ENCODE measurements at regions not wholly inside any gene's neighbourhood (a gene's known extent, or its start where the extent isn't known, plus 50 kb on each side); places are given as distances from the start of the nearest gene placed in this dataset.

- no peaks in the 10 kb centered on the region for H3K4me1 ChIP-seq
- 64% methylated on average over 6 of the region's 6 CpGs; no CpG with 5 or more reads in 1 of the 2 donors for WGBS, 2 donors (ENCODE audit: low coverage in 1 of 2)
- intact Hi-C loops (cut with DNase I; ENCODE audit: low total_unique reads) (no loop called here), in situ Hi-C loops (cut with MboI; ENCODE audit: low pct_ligation_motif_present in 1 of 4, low pct_unique_long_range_greater_than_20kb in 1 of 4, low sequenced_read_pairs in 3 of 4) (no loop called here)
- H3K4me3 ChIP-seq = no peak overlapping the region
- no peak for DNase-seq
- peaks cover 12% of the 10 kb centered on the region for H3K27me3 ChIP-seq
- no peak for TF ChIP-seq POLR2A (IDR thresholded peaks at IDR 0.05)
- TF ChIP-seq POLR2AphosphoS5 (IDR thresholded peaks at IDR 0.05) = no peak
- no peak for TF ChIP-seq EP300 (IDR thresholded peaks at IDR 0.05; ENCODE audit: low read depth)
- TF ChIP-seq CTCF (IDR thresholded peaks at IDR 0.05) = no peak
- H3K36me3 ChIP-seq = no peaks in the 10 kb centered on the region
- H3K9me3 ChIP-seq = no peaks in the 10 kb centered on the region
- no peak overlapping the region for H3K27ac ChIP-seq
Measured at GRCh38 chr1:5617179-5617520, 375.1 kb downstream of the NPHP4 start.

- DNase-seq = no peak
- TF ChIP-seq POLR2AphosphoS5 (IDR thresholded peaks at IDR 0.05) (no peak), EP300 (IDR thresholded peaks at IDR 0.05; ENCODE audit: low read depth) (no peak), CTCF (IDR thresholded peaks at IDR 0.05) (no peak), POLR2A (IDR thresholded peaks at IDR 0.05) (no peak)
- 74 to 84% methylated on average over 6 to 22 of the region's 22 CpGs for WGBS, 2 donors (ENCODE audit: low coverage in 1 of 2)
- in situ Hi-C loops (cut with MboI; ENCODE audit: low pct_ligation_motif_present in 1 of 4, low pct_unique_long_range_greater_than_20kb in 1 of 4, low sequenced_read_pairs in 3 of 4) (no loop called here), intact Hi-C loops (cut with DNase I; ENCODE audit: low total_unique reads) (no loop called here)
- Histone ChIP-seq H3K27me3 (peaks cover 7% of the 10 kb centered on the region), H3K27ac (no peak overlapping the region), H3K4me1 (no peaks in the 10 kb centered on the region), H3K4me3 (no peak overlapping the region), H3K36me3 (no peaks in the 10 kb centered on the region), H3K9me3 (no peaks in the 10 kb centered on the region)
Measured at GRCh38 chr1:5616366-5617178, 375.7 kb downstream of the NPHP4 start.

GRCh38 chr1:5615076-5615475 lies 377.1 kb downstream of the NPHP4 start:
- no peak overlapping the region for H3K27ac ChIP-seq
- no peak for DNase-seq
- peaks cover 5% of the 10 kb centered on the region for H3K27me3 ChIP-seq
- no peaks in the 10 kb centered on the region for H3K36me3 ChIP-seq
- no peaks in the 10 kb centered on the region for H3K4me1 ChIP-seq
- WGBS, 2 donors (ENCODE audit: low coverage in 1 of 2) = 67% methylated on average over 1 to 5 of the region's 5 CpGs
- no peak overlapping the region for H3K4me3 ChIP-seq
- in situ Hi-C loops (cut with MboI; ENCODE audit: low pct_ligation_motif_present in 1 of 4, low pct_unique_long_range_greater_than_20kb in 1 of 4, low sequenced_read_pairs in 3 of 4) (no loop called here), intact Hi-C loops (cut with DNase I; ENCODE audit: low total_unique reads) (no loop called here)
- no peaks in the 10 kb centered on the region for H3K9me3 ChIP-seq
- no peak for TF ChIP-seq POLR2A (IDR thresholded peaks at IDR 0.05)
- TF ChIP-seq POLR2AphosphoS5 (IDR thresholded peaks at IDR 0.05) = no peak
- TF ChIP-seq EP300 (IDR thresholded peaks at IDR 0.05; ENCODE audit: low read depth) = no peak
- no peak for TF ChIP-seq CTCF (IDR thresholded peaks at IDR 0.05)

GRCh38 chr1:5613900-5614299 lies 378.3 kb downstream of the NPHP4 start:
- no peaks in the 10 kb centered on the region for H3K4me1 ChIP-seq
- DNase-seq = no peak
- H3K4me3 ChIP-seq = no peak overlapping the region
- no peaks in the 10 kb centered on the region for H3K36me3 ChIP-seq
- peaks cover 0 to 6% of the 10 kb centered on the region in 2 donors for H3K9me3 ChIP-seq
- no peak overlapping the region for H3K27ac ChIP-seq
- WGBS, 2 donors (ENCODE audit: low coverage in 1 of 2) = 81 to 96% methylated on average over 3 to 4 of the region's 4 CpGs
- H3K27me3 ChIP-seq = peaks cover 5% of the 10 kb centered on the region
- in situ Hi-C loops (cut with MboI; ENCODE audit: low pct_ligation_motif_present in 1 of 4, low pct_unique_long_range_greater_than_20kb in 1 of 4, low sequenced_read_pairs in 3 of 4) = no loop called here
- intact Hi-C loops (cut with DNase I; ENCODE audit: low total_unique reads) = no loop called here
- TF ChIP-seq POLR2AphosphoS5 (IDR thresholded peaks at IDR 0.05) = no peak
- TF ChIP-seq POLR2A (IDR thresholded peaks at IDR 0.05) = no peak

GRCh38 chr1:5611851-5612250 lies 380.4 kb downstream of the NPHP4 start:
- in situ Hi-C loops (cut with MboI; ENCODE audit: low pct_ligation_motif_present in 1 of 4, low pct_unique_long_range_greater_than_20kb in 1 of 4, low sequenced_read_pairs in 3 of 4) (no loop called here), intact Hi-C loops (cut with DNase I; ENCODE audit: low total_unique reads) (no loop called here)

More at GRCh38 chr1:5611851-5612250, 380.4 kb downstream of the NPHP4 start:
- Histone ChIP-seq H3K36me3 (no peaks in the 10 kb centered on the region), H3K9me3 (peaks cover 0 to 6% of the 10 kb centered on the region in 2 donors), H3K27me3 (peaks cover 8% of the 10 kb centered on the region), H3K4me3 (no peak overlapping the region), H3K4me1 (no peaks in the 10 kb centered on the region), H3K27ac (no peak overlapping the region)
- TF ChIP-seq EP300 (IDR thresholded peaks at IDR 0.05; ENCODE audit: low read depth) (no peak), POLR2AphosphoS5 (IDR thresholded peaks at IDR 0.05) (no peak), CTCF (IDR thresholded peaks at IDR 0.05) (no peak), POLR2A (IDR thresholded peaks at IDR 0.05) (no peak)
- 60 to 77% methylated on average over 1 to 3 of the region's 3 CpGs for WGBS, 2 donors (ENCODE audit: low coverage in 1 of 2)
- no peak for DNase-seq
